ENCODE measurements at regions not wholly inside any gene's neighbourhood (a gene's known extent, or its start where the extent isn't known, plus 50 kb on each side); places are given as distances from the start of the nearest gene placed in this dataset.

- TF ChIP-seq ZNF830 (tag by site-specific recombination; IDR thresholded peaks at IDR 0.05; ENCODE audit: low read depth) (no peak), TCF7L2 (IDR thresholded peaks at IDR 0.05; ENCODE audit: borderline replicate concordance, low read depth, low read length) (no peak), HOXD13 (CRISPR knock-in tag; IDR thresholded peaks at IDR 0.05; ENCODE audit: borderline replicate concordance) (no peak)
- TF ChIP-seq, protein P1, sequence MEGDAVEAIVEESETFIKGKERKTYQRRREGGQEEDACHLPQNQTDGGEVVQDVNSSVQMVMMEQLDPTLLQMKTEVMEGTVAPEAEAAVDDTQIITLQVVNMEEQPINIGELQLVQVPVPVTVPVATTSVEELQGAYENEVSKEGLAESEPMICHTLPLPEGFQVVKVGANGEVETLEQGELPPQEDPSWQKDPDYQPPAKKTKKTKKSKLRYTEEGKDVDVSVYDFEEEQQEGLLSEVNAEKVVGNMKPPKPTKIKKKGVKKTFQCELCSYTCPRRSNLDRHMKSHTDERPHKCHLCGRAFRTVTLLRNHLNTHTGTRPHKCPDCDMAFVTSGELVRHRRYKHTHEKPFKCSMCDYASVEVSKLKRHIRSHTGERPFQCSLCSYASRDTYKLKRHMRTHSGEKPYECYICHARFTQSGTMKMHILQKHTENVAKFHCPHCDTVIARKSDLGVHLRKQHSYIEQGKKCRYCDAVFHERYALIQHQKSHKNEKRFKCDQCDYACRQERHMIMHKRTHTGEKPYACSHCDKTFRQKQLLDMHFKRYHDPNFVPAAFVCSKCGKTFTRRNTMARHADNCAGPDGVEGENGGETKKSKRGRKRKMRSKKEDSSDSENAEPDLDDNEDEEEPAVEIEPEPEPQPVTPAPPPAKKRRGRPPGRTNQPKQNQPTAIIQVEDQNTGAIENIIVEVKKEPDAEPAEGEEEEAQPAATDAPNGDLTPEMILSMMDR (tag by site-specific recombination; IDR thresholded peaks at IDR 0.05) = no peak
Observed at GRCh38 chr22:49535527-49536125, 292.0 kb downstream of the BRD1 start.
